Tongue (tissue), 1 donor: ENCODE measurements at regions not wholly inside any gene's neighbourhood (a gene's known extent, or its start where the extent isn't known, plus 50 kb on each side); places are given as distances from the start of the nearest gene placed in this dataset.

ENCODE experiments used
- DNase-seq: peaks from one replicate; pipeline ENCODE4 v3.0.0-alpha.2; 2015

- no peak for DNase-seq
These were observed 73.0 kb upstream of the LEP start for GRCh38 chr7:128167791-128168666.

- DNase-seq = peak; percentile 76
These were observed 72.3 kb upstream of the LEP start for GRCh38 chr7:128168667-128169210.

GRCh38 chr7:128170461-128170860, 70.6 kb upstream of the LEP start:
- DNase-seq = no peak

- no peak for DNase-seq
These were observed 69.6 kb upstream of the LEP start for GRCh38 chr7:128171342-128171918.

GRCh38 chr7:128172151-128172550, 68.9 kb upstream of the LEP start:
- no peak for DNase-seq

GRCh38 chr7:128172963-128173362, 68.1 kb upstream of the LEP start:
- DNase-seq = no peak

GRCh38 chr7:128174386-128174785, 66.7 kb upstream of the LEP start:
- no peak for DNase-seq

- DNase-seq = no peak
These were observed 64.4 kb upstream of the LEP start for GRCh38 chr7:128176696-128177095.

- DNase-seq = no peak
These were observed 63.1 kb upstream of the LEP start for GRCh38 chr7:128177768-128178550.

- DNase-seq = no peak
These were observed 62.5 kb upstream of the LEP start for GRCh38 chr7:128178611-128179010.

GRCh38 chr7:128188396-128189230, 52.5 kb upstream of the LEP start:
- DNase-seq = no peak

GRCh38 chr7:128189231-128189930, 51.7 kb upstream of the LEP start:
- no peak for DNase-seq

GRCh38 chr7:128190051-128190647, 50.9 kb upstream of the LEP start:
- DNase-seq = peak; percentile 33

GRCh38 chr7:128191136-128191844, 49.8 kb upstream of the LEP start:
- DNase-seq = no peak
